CD4-positive, alpha-beta T cell (primary cell): ENCODE measurements at regions not wholly inside any gene's neighbourhood (a gene's known extent, or its start where the extent isn't known, plus 50 kb on each side); places are given as distances from the start of the nearest gene placed in this dataset.

ENCODE experiments used
- ATAC-seq: fragments of 200-7000 bp; cut with Tn5 transposase; one replicate; pipeline ENCODE4 v1.10.0; 2022; ENCODE audit warnings: mild to moderate bottlenecking; ENCODE audit not compliant: poor library complexity
- CTCF ChIA-PET: fragments of 350-600 bp; sonication (Branson Sonifier 250); formaldehyde crosslinking; loops from one replicate; lab custom pipeline; 2021; ENCODE audit warnings: antibody characterized with exemption, inconsistent platforms; lab: Charles Lee
- POLR2A ChIA-PET: fragments of 350-600 bp; sonication (Branson Sonifier 250); formaldehyde crosslinking; loops from one replicate; lab custom pipeline; 2021; ENCODE audit warnings: antibody characterized with exemption, inconsistent platforms; lab: Charles Lee
- DNase-seq, 14 experiments: peaks; one replicate each; pipeline ENCODE4 v3.0.0-alpha.2; 2013 to 2020; ENCODE audit warnings: mixed read lengths in 2 of 14
- H3K27ac ChIP-seq, 2 donors: one replicate each; pipeline versions ENCODE4 v1.5.1 to v1.7.0; 2013; ENCODE audit warnings: low read length in 2 of 2, low read depth in 1 of 2, mild to moderate bottlenecking in 1 of 2
- H3K27me3 ChIP-seq, 2 experiments: 1 replicate in 1 of 2; 2 replicates in 1 of 2; pipeline versions ENCODE4 v1.6.1 to v1.7.0; 2013; ENCODE audit warnings: low read length in 2 of 2, control low read depth in 1 of 2, mild to moderate bottlenecking in 1 of 2, moderate library complexity in 1 of 2; ENCODE audit not compliant: insufficient read depth in 2 of 2, control insufficient read depth in 1 of 2
- H3K36me3 ChIP-seq: one replicate; pipeline ENCODE4 v1.6.1; 2013; ENCODE audit warnings: low read length, control low read depth; ENCODE audit not compliant: insufficient read depth
- H3K4me1 ChIP-seq: one replicate; pipeline ENCODE4 v1.6.1; 2013; ENCODE audit warnings: low read length, control low read depth; ENCODE audit not compliant: insufficient read depth
- H3K4me3 ChIP-seq: one replicate; pipeline ENCODE4 v1.5.1; 2013; ENCODE audit warnings: mild to moderate bottlenecking, low read length, moderate library complexity
- H3K9me3 ChIP-seq, 2 experiments: 1 replicate in 1 of 2; 2 replicates in 1 of 2; pipeline versions ENCODE4 v1.6.1 to v1.7.0; 2013; ENCODE audit warnings: low read length in 2 of 2, mild to moderate bottlenecking in 2 of 2, control low read depth in 1 of 2, moderate library complexity in 1 of 2; ENCODE audit not compliant: control insufficient read depth in 1 of 2, insufficient read depth in 1 of 2
- H3K27ac Mint-ChIP-seq: one replicate; pipeline ENCODE4 v1.8.0; 2020; ENCODE audit warnings: mixed read lengths
- H3K27me3 Mint-ChIP-seq: one replicate; pipeline ENCODE4 v1.8.0; 2021; ENCODE audit warnings: mixed read lengths
- H3K36me3 Mint-ChIP-seq: one replicate; pipeline ENCODE4 v1.8.0; 2021; ENCODE audit warnings: low read depth, mixed read lengths
- H3K4me1 Mint-ChIP-seq: one replicate; pipeline ENCODE4 v1.8.0; 2021; ENCODE audit warnings: low read depth, mixed read lengths
- H3K4me3 Mint-ChIP-seq: one replicate; pipeline ENCODE4 v1.8.0; 2020; ENCODE audit warnings: mild to moderate bottlenecking, mixed read lengths
- H3K9me3 Mint-ChIP-seq: one replicate; pipeline ENCODE4 v1.8.0; 2020; ENCODE audit warnings: mixed read lengths
- CTCF ChIP-seq: fragments of 200-600 bp; IDR thresholded peaks from one replicate; pipeline ENCODE4 v1.8.0; 2022; ENCODE audit warnings: antibody characterized with exemption, mild to moderate bottlenecking
- intact Hi-C, 2 experiments: fragments of 100-400 bp; cut with DNase I in 1 of 2; cut with micrococcal nuclease in 1 of 2; formaldehyde crosslinking; loops; one replicate each; pipeline versions ENCODE4 v1.15.1 to v1.9.0; 2023 to 2025; cut with DNase I, micrococcal nuclease

GRCh38 chr3:106231086-106231485 is 362.3 kb upstream of the CBLB start:
- Mint-ChIP-seq H3K4me1 (peaks cover 31% of the 10 kb centered on the region), H3K4me3 (peak overlapping the region; percentile 17), H3K27me3 (no peaks in the 10 kb centered on the region), H3K27ac (peak overlapping the region; percentile 37), H3K9me3 (peaks cover 2% of the 10 kb centered on the region), H3K36me3 (no peaks in the 10 kb centered on the region)
- DNase-seq = no peak
- no peak overlapping the region for H3K4me3 ChIP-seq
- intact Hi-C loops = no loop called here
- no peak overlapping the region for H3K27ac ChIP-seq
- no peaks in the 10 kb centered on the region for H3K27me3 ChIP-seq
- no peaks in the 10 kb centered on the region for H3K4me1 ChIP-seq
- ATAC-seq = no peak
- CTCF ChIA-PET = no interaction called here
- H3K36me3 ChIP-seq = no peaks in the 10 kb centered on the region
- TF ChIP-seq CTCF = no peak
- POLR2A ChIA-PET = no interaction called here
- H3K9me3 ChIP-seq = no peaks in the 10 kb centered on the region

DNA sequence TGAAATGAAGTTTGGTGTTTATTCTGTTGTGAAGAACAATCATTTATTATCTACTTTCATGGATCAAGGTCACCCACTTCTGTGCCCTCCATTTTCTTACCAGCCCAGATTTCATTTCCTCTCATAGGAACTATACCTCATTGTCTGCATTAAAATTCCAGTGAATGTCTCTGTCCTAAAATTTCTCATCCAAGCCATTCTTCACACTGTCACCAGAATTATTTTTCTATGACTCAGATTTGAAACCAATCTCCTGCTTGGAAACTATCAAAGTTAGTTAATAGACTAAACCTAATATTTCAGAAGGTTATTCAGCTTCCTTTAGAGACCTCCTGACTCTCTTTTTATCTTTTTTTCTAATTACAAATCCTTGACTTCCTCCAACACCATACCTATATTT is 364.1 kb upstream of the CBLB start:
- ChIA-PET POLR2A (no interaction called here), CTCF (no interaction called here)
- Mint-ChIP-seq H3K4me3 (no peak overlapping the region), H3K36me3 (no peaks in the 10 kb centered on the region), H3K27me3 (no peaks in the 10 kb centered on the region), H3K9me3 (peaks cover 3% of the 10 kb centered on the region), H3K27ac (no peak overlapping the region), H3K4me1 (peaks cover 31% of the 10 kb centered on the region)
- Histone ChIP-seq H3K36me3 (no peaks in the 10 kb centered on the region), H3K27me3 (no peaks in the 10 kb centered on the region), H3K4me3 (no peak overlapping the region), H3K9me3 (no peaks in the 10 kb centered on the region), H3K4me1 (no peaks in the 10 kb centered on the region), H3K27ac (no peak overlapping the region)
- no peak for ATAC-seq
- TF ChIP-seq CTCF = no peak
- intact Hi-C loops = no loop called here
- no peak for DNase-seq

DNA sequence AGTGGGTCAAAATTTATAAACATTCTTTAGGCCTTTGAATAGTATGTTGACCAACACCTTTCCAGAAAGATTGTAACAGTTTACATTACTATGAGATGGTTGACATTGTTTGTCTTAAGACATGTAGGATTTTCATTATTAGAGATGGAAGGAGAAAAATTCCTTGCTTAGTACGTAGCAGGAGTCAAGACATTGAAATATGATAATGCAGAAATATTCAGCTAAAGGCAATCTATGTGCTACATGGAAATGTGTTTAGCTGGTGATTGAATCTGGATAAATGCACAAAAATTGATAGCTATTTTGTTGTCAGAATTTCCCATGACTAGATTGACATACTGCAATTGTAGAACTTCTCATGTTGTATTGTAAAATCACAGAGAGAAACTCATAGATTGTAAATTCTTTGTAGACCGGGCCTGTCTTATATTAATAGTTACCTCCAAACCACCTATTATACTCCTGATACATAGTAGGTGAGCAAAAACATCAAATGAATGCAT is 370.4 kb upstream of the CBLB start:
- no peak overlapping the region for H3K27ac ChIP-seq
- Mint-ChIP-seq H3K4me1 (no peaks in the 10 kb centered on the region), H3K36me3 (no peaks in the 10 kb centered on the region), H3K27ac (no peak overlapping the region), H3K9me3 (peaks cover 3% of the 10 kb centered on the region), H3K4me3 (no peak overlapping the region), H3K27me3 (no peaks in the 10 kb centered on the region)
- ChIA-PET POLR2A (no interaction called here), CTCF (no interaction called here)
- H3K4me1 ChIP-seq = no peaks in the 10 kb centered on the region
- no peak for TF ChIP-seq CTCF
- intact Hi-C loops = no loop called here
- DNase-seq (no peak), ATAC-seq (no peak)
- H3K36me3 ChIP-seq = no peaks in the 10 kb centered on the region
- no peaks in the 10 kb centered on the region for H3K9me3 ChIP-seq
- H3K27me3 ChIP-seq = no peaks in the 10 kb centered on the region
- H3K4me3 ChIP-seq = no peak overlapping the region
